ENCODE measurements at regions not wholly inside any gene's neighbourhood (a gene's known extent, or its start where the extent isn't known, plus 50 kb on each side); places are given as distances from the start of the nearest gene placed in this dataset.
A peak's percentile ranks its signal among the peaks of the same experiment; 100 is the strongest.

DNA sequence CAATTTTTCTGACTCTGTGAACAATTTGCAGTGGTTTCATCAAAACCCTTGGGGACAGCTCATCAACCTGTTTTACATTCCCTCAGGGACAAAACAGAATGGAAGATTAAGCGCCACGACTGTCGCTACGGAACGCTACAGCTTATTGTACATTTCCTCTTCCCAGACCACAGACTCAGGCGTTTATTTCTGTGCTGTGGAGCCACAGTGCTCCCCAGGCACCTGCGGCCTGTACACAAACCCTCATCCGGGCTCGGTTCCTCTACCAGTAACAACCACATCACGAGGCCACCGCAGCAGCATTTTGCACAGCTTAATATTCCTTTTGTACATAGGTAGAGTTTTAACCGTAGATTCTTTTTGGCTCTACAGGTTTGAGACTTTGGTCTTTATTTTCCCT, 397.4 kb upstream of the OR4E1 start (continued):
- TF ChIP-seq, protein P1, sequence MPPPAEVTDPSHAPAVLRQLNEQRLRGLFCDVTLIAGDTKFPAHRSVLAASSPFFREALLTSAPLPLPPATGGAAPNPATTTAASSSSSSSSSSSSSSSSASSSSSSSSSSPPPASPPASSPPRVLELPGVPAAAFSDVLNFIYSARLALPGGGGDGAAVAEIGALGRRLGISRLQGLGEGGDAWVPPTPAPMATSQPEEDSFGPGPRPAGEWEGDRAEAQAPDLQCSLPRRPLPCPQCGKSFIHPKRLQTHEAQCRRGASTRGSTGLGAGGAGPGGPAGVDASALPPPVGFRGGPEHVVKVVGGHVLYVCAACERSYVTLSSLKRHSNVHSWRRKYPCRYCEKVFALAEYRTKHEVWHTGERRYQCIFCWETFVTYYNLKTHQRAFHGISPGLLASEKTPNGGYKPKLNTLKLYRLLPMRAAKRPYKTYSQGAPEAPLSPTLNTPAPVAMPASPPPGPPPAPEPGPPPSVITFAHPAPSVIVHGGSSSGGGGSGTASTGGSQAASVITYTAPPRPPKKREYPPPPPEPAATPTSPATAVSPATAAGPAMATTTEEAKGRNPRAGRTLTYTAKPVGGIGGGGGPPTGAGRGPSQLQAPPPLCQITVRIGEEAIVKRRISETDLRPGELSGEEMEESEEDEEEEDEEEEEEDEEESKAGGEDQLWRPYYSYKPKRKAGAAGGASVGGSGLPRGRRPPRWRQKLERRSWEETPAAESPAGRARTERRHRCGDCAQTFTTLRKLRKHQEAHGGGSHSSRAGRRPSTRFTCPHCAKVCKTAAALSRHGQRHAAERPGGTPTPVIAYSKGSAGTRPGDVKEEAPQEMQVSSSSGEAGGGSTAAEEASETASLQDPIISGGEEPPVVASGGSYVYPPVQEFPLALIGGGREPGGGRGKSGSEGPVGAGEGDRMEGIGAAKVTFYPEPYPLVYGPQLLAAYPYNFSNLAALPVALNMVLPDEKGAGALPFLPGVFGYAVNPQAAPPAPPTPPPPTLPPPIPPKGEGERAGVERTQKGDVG (CRISPR knock-in tag; IDR thresholded peaks at IDR 0.05), result no peak
- TF ChIP-seq, protein P2, sequence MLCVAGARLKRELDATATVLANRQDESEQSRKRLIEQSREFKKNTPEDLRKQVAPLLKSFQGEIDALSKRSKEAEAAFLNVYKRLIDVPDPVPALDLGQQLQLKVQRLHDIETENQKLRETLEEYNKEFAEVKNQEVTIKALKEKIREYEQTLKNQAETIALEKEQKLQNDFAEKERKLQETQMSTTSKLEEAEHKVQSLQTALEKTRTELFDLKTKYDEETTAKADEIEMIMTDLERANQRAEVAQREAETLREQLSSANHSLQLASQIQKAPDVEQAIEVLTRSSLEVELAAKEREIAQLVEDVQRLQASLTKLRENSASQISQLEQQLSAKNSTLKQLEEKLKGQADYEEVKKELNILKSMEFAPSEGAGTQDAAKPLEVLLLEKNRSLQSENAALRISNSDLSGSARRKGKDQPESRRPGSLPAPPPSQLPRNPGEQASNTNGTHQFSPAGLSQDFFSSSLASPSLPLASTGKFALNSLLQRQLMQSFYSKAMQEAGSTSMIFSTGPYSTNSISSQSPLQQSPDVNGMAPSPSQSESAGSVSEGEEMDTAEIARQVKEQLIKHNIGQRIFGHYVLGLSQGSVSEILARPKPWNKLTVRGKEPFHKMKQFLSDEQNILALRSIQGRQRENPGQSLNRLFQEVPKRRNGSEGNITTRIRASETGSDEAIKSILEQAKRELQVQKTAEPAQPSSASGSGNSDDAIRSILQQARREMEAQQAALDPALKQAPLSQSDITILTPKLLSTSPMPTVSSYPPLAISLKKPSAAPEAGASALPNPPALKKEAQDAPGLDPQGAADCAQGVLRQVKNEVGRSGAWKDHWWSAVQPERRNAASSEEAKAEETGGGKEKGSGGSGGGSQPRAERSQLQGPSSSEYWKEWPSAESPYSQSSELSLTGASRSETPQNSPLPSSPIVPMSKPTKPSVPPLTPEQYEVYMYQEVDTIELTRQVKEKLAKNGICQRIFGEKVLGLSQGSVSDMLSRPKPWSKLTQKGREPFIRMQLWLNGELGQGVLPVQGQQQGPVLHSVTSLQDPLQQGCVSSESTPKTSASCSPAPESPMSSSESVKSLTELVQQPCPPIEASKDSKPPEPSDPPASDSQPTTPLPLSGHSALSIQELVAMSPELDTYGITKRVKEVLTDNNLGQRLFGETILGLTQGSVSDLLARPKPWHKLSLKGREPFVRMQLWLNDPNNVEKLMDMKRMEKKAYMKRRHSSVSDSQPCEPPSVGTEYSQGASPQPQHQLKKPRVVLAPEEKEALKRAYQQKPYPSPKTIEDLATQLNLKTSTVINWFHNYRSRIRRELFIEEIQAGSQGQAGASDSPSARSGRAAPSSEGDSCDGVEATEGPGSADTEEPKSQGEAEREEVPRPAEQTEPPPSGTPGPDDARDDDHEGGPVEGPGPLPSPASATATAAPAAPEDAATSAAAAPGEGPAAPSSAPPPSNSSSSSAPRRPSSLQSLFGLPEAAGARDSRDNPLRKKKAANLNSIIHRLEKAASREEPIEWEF (IDR thresholded peaks at IDR 0.05; ENCODE audit: insufficient replicate concordance, low read depth, low read length), result no peak
- no peak for TF ChIP-seq GABPA (IDR thresholded peaks at IDR 0.05; ENCODE audit: low read depth)
- TF ChIP-seq CREM (IDR thresholded peaks at IDR 0.05; ENCODE audit: low read depth), result no peak
- no peak for TF ChIP-seq ZNF274 (IDR thresholded peaks at IDR 0.05; ENCODE audit: insufficient read depth, insufficient read length)
- TF ChIP-seq MEF2B (IDR thresholded peaks at IDR 0.05; ENCODE audit: partially characterized antibody, poor library complexity, severe bottlenecking), result peak; percentile 81
- TF ChIP-seq, protein P3, sequence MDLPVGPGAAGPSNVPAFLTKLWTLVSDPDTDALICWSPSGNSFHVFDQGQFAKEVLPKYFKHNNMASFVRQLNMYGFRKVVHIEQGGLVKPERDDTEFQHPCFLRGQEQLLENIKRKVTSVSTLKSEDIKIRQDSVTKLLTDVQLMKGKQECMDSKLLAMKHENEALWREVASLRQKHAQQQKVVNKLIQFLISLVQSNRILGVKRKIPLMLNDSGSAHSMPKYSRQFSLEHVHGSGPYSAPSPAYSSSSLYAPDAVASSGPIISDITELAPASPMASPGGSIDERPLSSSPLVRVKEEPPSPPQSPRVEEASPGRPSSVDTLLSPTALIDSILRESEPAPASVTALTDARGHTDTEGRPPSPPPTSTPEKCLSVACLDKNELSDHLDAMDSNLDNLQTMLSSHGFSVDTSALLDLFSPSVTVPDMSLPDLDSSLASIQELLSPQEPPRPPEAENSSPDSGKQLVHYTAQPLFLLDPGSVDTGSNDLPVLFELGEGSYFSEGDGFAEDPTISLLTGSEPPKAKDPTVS (IDR thresholded peaks at IDR 0.05; ENCODE audit: low read depth, low read length), result no peak
- TF ChIP-seq NR2C1 (IDR thresholded peaks at IDR 0.05), result no peak
- no peak for TF ChIP-seq ATF7 (IDR thresholded peaks at IDR 0.05; ENCODE audit: low read depth)
- TF ChIP-seq NFYB (IDR thresholded peaks at IDR 0.05; ENCODE audit: insufficient read depth, low read depth, low read length), result no peak
- TF ChIP-seq MTA3 (IDR thresholded peaks at IDR 0.05; ENCODE audit: borderline replicate concordance, low read length), result no peak
- TF ChIP-seq NFIC (IDR thresholded peaks at IDR 0.05; ENCODE audit: low read depth, low read length), result 0 out of 2 replicates have a peak, but pooled peaks have one; percentile 40
- TF ChIP-seq, protein P4, sequence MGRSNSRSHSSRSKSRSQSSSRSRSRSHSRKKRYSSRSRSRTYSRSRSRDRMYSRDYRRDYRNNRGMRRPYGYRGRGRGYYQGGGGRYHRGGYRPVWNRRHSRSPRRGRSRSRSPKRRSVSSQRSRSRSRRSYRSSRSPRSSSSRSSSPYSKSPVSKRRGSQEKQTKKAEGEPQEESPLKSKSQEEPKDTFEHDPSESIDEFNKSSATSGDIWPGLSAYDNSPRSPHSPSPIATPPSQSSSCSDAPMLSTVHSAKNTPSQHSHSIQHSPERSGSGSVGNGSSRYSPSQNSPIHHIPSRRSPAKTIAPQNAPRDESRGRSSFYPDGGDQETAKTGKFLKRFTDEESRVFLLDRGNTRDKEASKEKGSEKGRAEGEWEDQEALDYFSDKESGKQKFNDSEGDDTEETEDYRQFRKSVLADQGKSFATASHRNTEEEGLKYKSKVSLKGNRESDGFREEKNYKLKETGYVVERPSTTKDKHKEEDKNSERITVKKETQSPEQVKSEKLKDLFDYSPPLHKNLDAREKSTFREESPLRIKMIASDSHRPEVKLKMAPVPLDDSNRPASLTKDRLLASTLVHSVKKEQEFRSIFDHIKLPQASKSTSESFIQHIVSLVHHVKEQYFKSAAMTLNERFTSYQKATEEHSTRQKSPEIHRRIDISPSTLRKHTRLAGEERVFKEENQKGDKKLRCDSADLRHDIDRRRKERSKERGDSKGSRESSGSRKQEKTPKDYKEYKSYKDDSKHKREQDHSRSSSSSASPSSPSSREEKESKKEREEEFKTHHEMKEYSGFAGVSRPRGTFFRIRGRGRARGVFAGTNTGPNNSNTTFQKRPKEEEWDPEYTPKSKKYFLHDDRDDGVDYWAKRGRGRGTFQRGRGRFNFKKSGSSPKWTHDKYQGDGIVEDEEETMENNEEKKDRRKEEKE (IDR thresholded peaks at IDR 0.05), result no peak
- TF ChIP-seq, protein P5, sequence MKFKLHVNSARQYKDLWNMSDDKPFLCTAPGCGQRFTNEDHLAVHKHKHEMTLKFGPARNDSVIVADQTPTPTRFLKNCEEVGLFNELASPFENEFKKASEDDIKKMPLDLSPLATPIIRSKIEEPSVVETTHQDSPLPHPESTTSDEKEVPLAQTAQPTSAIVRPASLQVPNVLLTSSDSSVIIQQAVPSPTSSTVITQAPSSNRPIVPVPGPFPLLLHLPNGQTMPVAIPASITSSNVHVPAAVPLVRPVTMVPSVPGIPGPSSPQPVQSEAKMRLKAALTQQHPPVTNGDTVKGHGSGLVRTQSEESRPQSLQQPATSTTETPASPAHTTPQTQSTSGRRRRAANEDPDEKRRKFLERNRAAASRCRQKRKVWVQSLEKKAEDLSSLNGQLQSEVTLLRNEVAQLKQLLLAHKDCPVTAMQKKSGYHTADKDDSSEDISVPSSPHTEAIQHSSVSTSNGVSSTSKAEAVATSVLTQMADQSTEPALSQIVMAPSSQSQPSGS (IDR thresholded peaks at IDR 0.05; ENCODE audit: low read length), result no peak
- TF ChIP-seq NR2C2 (IDR thresholded peaks at IDR 0.05; ENCODE audit: borderline replicate concordance, control insufficient read depth, insufficient read length, low read depth), result no peak
- no peak for TF ChIP-seq ZNF207 (IDR thresholded peaks at IDR 0.05; ENCODE audit: borderline replicate concordance)
